Activated T-helper 1 cell treated with Interleukin-2 at 50 U/mL for 16 hours (primary cell): ENCODE measurements at regions not wholly inside any gene's neighbourhood (a gene's known extent, or its start where the extent isn't known, plus 50 kb on each side); places are given as distances from the start of the nearest gene placed in this dataset.

Experiments used
- DNase-seq: peaks from one replicate; pipeline ENCODE4 v3.0.0-alpha.2; 2020; ENCODE audit warnings: low read depth

GRCh38 chr2:217273162-217273561 lies 413.3 kb upstream of the TNP1 start:
- DNase-seq: no peak

GRCh38 chr2:217271813-217272212 lies 411.9 kb upstream of the TNP1 start:
- DNase-seq: no peak

- DNase-seq: no peak
These were observed 410.7 kb upstream of the TNP1 start for GRCh38 chr2:217270485-217271121.

- no peak for DNase-seq
These were observed 410.0 kb upstream of the TNP1 start for GRCh38 chr2:217269701-217270484.

GRCh38 chr2:217268978-217269377 lies 409.1 kb upstream of the TNP1 start:
- no peak for DNase-seq

- no peak for DNase-seq
These were observed 407.9 kb upstream of the TNP1 start for GRCh38 chr2:217267758-217268157.

GRCh38 chr2:217263756-217264155 lies 403.9 kb upstream of the TNP1 start:
- DNase-seq: no peak

- no peak for DNase-seq
These were observed 403.0 kb upstream of the TNP1 start for GRCh38 chr2:217262911-217263310.

- DNase-seq: no peak
These were observed 401.6 kb upstream of the TNP1 start for GRCh38 chr2:217261452-217261851.

GRCh38 chr2:217260441-217261115 lies 400.7 kb upstream of the TNP1 start:
- DNase-seq: no peak

GRCh38 chr2:217258170-217258569 lies 398.3 kb upstream of the TNP1 start:
- DNase-seq: no peak

- no peak for DNase-seq
These were observed 396.4 kb upstream of the TNP1 start for GRCh38 chr2:217256251-217256650.

- DNase-seq: no peak
These were observed 394.2 kb upstream of the TNP1 start for GRCh38 chr2:217254111-217254510.

- no peak for DNase-seq
These were observed 392.3 kb upstream of the TNP1 start for GRCh38 chr2:217252181-217252580.

- DNase-seq: no peak
These were observed 390.2 kb upstream of the TNP1 start for GRCh38 chr2:217250013-217250524.

- no peak for DNase-seq
These were observed 389.5 kb upstream of the TNP1 start for GRCh38 chr2:217249121-217250012.

- DNase-seq: no peak
These were observed 388.6 kb upstream of the TNP1 start for GRCh38 chr2:217248312-217248935.

GRCh38 chr2:217247476-217247875 lies 387.6 kb upstream of the TNP1 start:
- no peak for DNase-seq

- DNase-seq: no peak
These were observed 386.2 kb upstream of the TNP1 start for GRCh38 chr2:217246108-217246507.

GRCh38 chr2:217244815-217245214 lies 385.0 kb upstream of the TNP1 start:
- DNase-seq: no peak

GRCh38 chr2:217242947-217243346 lies 383.1 kb upstream of the TNP1 start:
- DNase-seq: no peak
